ENCODE measurements at regions not wholly inside any gene's neighbourhood (a gene's known extent, or its start where the extent isn't known, plus 50 kb on each side); places are given as distances from the start of the nearest gene placed in this dataset.

- Histone ChIP-seq H3K4me2 (replicated peaks; ENCODE audit: extremely low read depth, low read length, poor library complexity, severe bottlenecking) (no peak overlapping the region), H4K20me1 (ENCODE audit: insufficient read depth, low read length) (no peaks in the 10 kb centered on the region), H3K4me1 (ENCODE audit: control insufficient read depth in 1 of 2, insufficient read depth in 2 of 2, low read length in 2 of 2) (no peaks in the 10 kb centered on the region), H3K4me3 (replicated peaks in 1 of 3; ENCODE audit: low read depth in 2 of 3, low read length in 3 of 3) (no peak overlapping the region), H3K27ac (ENCODE audit: low read depth in 1 of 2, low read length in 2 of 2) (no peak overlapping the region), H3K79me2 (ENCODE audit: insufficient read depth, low read length) (no peaks in the 10 kb centered on the region), H3K36me3 (replicated peaks in 1 of 2; ENCODE audit: control insufficient read depth in 1 of 2, insufficient read depth in 2 of 2, low read length in 2 of 2) (no peaks in the 10 kb centered on the region), H3K9ac (ENCODE audit: insufficient read depth, low read length, poor library complexity, severe bottlenecking) (no peak overlapping the region), H2AFZ (ENCODE audit: insufficient read depth, low read depth, low read length, poor library complexity, severe bottlenecking) (no peak overlapping the region), H3K9me3 (replicated peaks in 1 of 2; ENCODE audit: control insufficient read depth in 1 of 2, insufficient read depth in 1 of 2, low read length in 2 of 2) (no peaks in the 10 kb centered on the region), H3K27me3 (ENCODE audit: control insufficient read depth in 2 of 2, insufficient read depth in 2 of 2, low read length in 2 of 2) (no peaks in the 10 kb centered on the region)
- Mint-ChIP-seq H3K9me3 (peaks cover 0 to 7% (median under 1%) of the 10 kb centered on the region in 7 donors), H3K4me1 (peaks cover 6% of the 10 kb centered on the region), H3K36me3 (no peaks in the 10 kb centered on the region), H3K27me3 (ENCODE audit: low read depth in 3 of 3) (peaks cover 0 to 3% (median 1%) of the 10 kb centered on the region in 3 donors), H3K27ac (no peak overlapping the region), H3K4me3 (no peak overlapping the region)
- WGBS (ENCODE audit: insufficient coverage) = 83% methylated on average over 2 of the region's 5 CpGs
- intact Hi-C loops (cut with micrococcal nuclease) = no loop called here
- DNase-seq = no peak
- no peak for TF ChIP-seq CTCF (IDR thresholded peaks at IDR 0.05)
These were observed 78.4 kb upstream of the HIVEP3 start for GRCh38 chr1:41997153-41997552.

- no peaks in the 10 kb centered on the region for H4K20me1 ChIP-seq (ENCODE audit: insufficient read depth, low read length)
These were observed 76.9 kb upstream of the HIVEP3 start for GRCh38 chr1:41995441-41996130.

More at GRCh38 chr1:41995441-41996130, 76.9 kb upstream of the HIVEP3 start:
- Histone ChIP-seq H3K4me3 (replicated peaks in 1 of 3; ENCODE audit: low read depth in 2 of 3, low read length in 3 of 3) (no peak overlapping the region), H3K79me2 (ENCODE audit: insufficient read depth, low read length) (no peaks in the 10 kb centered on the region), H3K27ac (ENCODE audit: low read depth in 1 of 2, low read length in 2 of 2) (no peak overlapping the region), H3K4me1 (ENCODE audit: control insufficient read depth in 1 of 2, insufficient read depth in 2 of 2, low read length in 2 of 2) (no peaks in the 10 kb centered on the region), H3K36me3 (replicated peaks in 1 of 2; ENCODE audit: control insufficient read depth in 1 of 2, insufficient read depth in 2 of 2, low read length in 2 of 2) (no peaks in the 10 kb centered on the region), H3K27me3 (ENCODE audit: control insufficient read depth in 2 of 2, insufficient read depth in 2 of 2, low read length in 2 of 2) (no peaks in the 10 kb centered on the region), H3K9me3 (replicated peaks in 1 of 2; ENCODE audit: control insufficient read depth in 1 of 2, insufficient read depth in 1 of 2, low read length in 2 of 2) (no peaks in the 10 kb centered on the region), H3K4me2 (replicated peaks; ENCODE audit: extremely low read depth, low read length, poor library complexity, severe bottlenecking) (no peak overlapping the region), H2AFZ (ENCODE audit: insufficient read depth, low read depth, low read length, poor library complexity, severe bottlenecking) (no peak overlapping the region), H3K9ac (ENCODE audit: insufficient read depth, low read length, poor library complexity, severe bottlenecking) (no peak overlapping the region)
- no peak for DNase-seq
- H3K27me3 Mint-ChIP-seq (ENCODE audit: low read depth in 3 of 3) = peaks cover 0 to 3% (median 1%) of the 10 kb centered on the region in 3 donors
- H3K4me3 Mint-ChIP-seq = no peak overlapping the region
- no peak for TF ChIP-seq CTCF (IDR thresholded peaks at IDR 0.05)
- H3K27ac Mint-ChIP-seq = no peak overlapping the region
- intact Hi-C loops (cut with micrococcal nuclease) = no loop called here
- no peaks in the 10 kb centered on the region for H3K36me3 Mint-ChIP-seq
- peaks cover 0 to 7% (median 1%) of the 10 kb centered on the region in 7 donors for H3K9me3 Mint-ChIP-seq
- peaks cover 6% of the 10 kb centered on the region for H3K4me1 Mint-ChIP-seq
- no CpG with 5 or more reads among the region's 1 CpG for WGBS (ENCODE audit: insufficient coverage)

Data from CD14-positive monocyte (primary cell).